ENCODE measurements at regions not wholly inside any gene's neighbourhood (a gene's known extent, or its start where the extent isn't known, plus 50 kb on each side); places are given as distances from the start of the nearest gene placed in this dataset.

GRCh38 chr6:54048782-54049181 is 62.5 kb upstream of the MLIP start:
- TF ChIP-seq CTCF (IDR thresholded peaks at IDR 0.05; ENCODE audit: borderline replicate concordance, extremely low read depth, low read length, poor library complexity, severe bottlenecking) (no peak), EZH2 (IDR thresholded peaks at IDR 0.05; ENCODE audit: borderline replicate concordance, low read depth, low read length, severe bottlenecking) (no peak)

All from DND-41 (cell line).